GM13977 (cell line): ENCODE measurements at regions not wholly inside any gene's neighbourhood (a gene's known extent, or its start where the extent isn't known, plus 50 kb on each side); places are given as distances from the start of the nearest gene placed in this dataset.

ENCODE experiments used
- DNase-seq: peaks from one replicate; pipeline ENCODE4 v3.0.0; 2012; ENCODE audit warnings: low spot score
- in situ Hi-C: fragments of 300-500 bp; cut with MboI; formaldehyde crosslinking; loops from one replicate; pipeline ENCODE4 v1.12.0; 2022; ENCODE audit warnings: low sequenced_read_pairs, low pct_unique_long_range_greater_than_20kb, mixed read lengths, inconsistent platforms; ENCODE audit not compliant: unreplicated experiment
- TF ChIP-seq, protein P1 (sequence below): IDR thresholded peaks from 2 replicates; pipeline ENCODE4 v1.5.1; 2012; ENCODE audit warnings: mild to moderate bottlenecking, control low read depth; ENCODE audit not compliant: insufficient read depth; ENCODE audit errors: extremely low read depth, missing control alignments

DNA sequence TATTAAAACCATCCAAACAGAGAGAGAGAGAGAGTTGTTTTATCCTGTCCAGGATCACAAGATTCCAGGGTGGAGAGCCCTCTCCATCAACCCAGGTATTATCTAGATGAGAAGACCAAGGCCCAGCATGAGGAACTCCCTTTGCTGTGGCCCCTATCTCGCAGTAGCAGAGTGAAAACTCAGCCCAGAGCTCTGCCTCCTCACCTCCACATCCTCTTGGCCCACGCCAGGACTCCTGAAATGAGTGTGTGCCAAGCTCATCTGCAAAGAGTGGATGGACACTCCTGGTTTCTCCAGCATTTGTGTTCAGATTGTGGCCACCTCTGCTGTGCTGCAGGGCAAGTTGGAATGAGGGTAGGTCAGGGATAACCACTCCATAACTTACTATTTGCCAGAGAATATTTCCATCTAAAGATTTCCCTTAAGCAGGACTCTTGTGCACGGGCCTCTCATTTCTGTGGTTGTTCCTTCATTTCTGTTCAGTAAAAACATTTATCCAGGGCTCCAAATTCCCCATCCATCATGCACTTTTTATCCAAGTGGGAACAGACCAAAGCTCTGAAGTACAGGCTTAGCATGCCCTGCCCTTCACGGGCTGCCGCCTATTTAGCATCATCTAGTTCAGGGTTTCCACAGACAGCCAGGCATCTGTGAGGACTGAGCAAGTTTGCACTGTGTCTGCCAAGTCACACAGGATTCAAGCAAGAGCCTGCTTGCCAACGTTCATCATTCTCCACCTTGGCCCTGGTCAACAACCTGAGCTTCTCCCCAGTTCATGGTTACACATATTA lies 583.2 kb upstream of the ID2 start:
- TF ChIP-seq, protein P1, sequence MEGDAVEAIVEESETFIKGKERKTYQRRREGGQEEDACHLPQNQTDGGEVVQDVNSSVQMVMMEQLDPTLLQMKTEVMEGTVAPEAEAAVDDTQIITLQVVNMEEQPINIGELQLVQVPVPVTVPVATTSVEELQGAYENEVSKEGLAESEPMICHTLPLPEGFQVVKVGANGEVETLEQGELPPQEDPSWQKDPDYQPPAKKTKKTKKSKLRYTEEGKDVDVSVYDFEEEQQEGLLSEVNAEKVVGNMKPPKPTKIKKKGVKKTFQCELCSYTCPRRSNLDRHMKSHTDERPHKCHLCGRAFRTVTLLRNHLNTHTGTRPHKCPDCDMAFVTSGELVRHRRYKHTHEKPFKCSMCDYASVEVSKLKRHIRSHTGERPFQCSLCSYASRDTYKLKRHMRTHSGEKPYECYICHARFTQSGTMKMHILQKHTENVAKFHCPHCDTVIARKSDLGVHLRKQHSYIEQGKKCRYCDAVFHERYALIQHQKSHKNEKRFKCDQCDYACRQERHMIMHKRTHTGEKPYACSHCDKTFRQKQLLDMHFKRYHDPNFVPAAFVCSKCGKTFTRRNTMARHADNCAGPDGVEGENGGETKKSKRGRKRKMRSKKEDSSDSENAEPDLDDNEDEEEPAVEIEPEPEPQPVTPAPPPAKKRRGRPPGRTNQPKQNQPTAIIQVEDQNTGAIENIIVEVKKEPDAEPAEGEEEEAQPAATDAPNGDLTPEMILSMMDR = no peak
- in situ Hi-C loops = no loop called here
- no peak for DNase-seq

DNA sequence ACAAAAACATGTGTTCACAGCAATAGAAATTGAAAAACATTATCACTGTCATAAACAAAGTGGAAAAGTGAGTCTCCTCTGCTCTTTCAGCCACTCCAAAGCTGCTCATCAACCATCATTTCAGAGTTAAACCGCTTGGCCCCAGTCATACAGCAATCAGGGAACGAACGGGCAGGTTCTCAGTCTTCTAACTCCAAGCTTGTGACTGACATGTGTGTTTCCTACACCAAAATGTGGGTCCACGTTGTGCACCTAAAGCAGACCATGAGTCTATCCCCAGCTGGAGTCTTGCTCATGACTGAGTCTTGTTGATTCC lies 582.6 kb upstream of the ID2 start:
- in situ Hi-C loops = no loop called here

DNA sequence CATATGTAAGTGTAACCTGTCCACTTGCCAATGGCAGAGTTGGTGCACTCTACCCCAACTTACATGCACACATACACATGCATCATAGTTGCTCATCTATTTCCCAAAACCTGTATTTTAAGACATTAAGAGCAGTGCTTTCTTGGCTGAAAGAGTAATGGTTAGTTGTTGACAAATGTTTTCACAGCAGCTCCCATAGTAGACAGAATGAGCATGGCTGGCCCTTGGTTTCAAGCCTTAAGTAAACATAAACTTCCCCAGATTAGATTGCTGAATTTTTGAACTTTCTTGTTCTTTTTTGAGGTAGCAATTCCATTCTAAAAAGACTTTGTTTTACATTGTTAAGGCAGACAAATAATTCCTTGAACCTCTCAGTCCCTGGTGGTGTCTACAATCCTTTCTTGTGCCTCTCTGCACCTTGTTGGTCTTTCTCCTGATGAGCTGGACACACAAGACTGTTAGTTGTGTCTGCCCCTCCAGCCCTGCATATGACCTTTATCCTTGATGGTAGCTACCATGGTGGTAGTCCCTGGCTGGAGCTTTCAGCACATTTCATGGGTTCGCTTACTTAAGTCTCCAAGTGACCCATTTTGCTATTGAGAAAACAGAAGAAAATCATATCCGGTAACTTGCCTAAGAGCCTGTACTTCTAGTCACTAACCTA lies 580.1 kb upstream of the ID2 start:
- TF ChIP-seq, protein P1 = no peak
- DNase-seq = no peak
- in situ Hi-C loops = no loop called here

More for the DNA sequence above, 582.6 kb upstream of the ID2 start:
- TF ChIP-seq, protein P1 = no peak
- no peak for DNase-seq

DNA sequence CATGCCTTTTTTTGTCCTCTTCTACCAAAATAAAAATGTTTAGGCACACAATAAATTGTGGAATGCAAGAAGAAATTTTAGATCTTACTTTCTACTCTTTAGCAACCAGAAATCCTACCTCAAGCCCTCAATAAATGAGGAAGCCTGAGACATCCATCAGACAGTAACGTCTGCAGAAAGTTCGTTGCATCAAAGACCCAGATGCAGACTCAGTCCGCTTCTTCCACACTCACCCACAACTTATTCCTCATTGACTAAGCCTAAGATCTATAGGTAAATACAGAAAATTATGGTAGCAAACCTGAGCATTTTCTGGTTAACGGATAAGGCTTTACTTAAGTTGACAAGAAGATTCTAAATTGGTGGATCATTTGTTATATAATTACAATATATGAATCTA lies 579.4 kb upstream of the ID2 start:
- DNase-seq = no peak
- TF ChIP-seq, protein P1 = no peak
- in situ Hi-C loops = no loop called here

DNA sequence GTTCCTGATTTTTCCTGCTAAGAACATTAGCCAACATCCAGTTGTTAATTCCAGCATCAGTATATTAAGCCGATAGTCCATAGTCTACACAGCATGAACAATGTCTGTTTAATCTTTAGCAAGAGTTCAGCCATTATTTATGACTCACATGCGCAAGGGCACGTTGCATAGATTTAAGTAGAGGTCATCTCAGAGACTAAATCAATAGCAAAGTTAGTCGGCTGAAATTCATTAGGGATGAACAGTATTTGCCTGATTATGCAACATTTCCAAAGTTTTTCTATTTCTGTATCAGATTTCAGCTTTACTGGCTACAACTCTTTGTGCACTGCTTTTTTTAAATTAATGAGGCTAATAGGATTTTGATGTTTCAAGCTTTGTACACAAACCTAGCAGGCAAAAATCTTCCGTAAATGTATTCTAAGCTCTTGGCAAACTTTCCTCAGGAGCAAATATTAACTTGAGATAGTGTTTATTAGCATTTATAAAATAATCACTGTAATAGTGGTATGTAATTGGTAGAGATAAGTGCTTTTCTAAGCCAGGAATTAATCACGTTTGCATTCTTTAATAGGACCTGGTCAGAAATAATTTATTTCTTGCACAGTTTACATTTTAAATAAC lies 578.7 kb upstream of the ID2 start:
- in situ Hi-C loops = no loop called here
- no peak for DNase-seq
- TF ChIP-seq, protein P1 = no peak

DNA sequence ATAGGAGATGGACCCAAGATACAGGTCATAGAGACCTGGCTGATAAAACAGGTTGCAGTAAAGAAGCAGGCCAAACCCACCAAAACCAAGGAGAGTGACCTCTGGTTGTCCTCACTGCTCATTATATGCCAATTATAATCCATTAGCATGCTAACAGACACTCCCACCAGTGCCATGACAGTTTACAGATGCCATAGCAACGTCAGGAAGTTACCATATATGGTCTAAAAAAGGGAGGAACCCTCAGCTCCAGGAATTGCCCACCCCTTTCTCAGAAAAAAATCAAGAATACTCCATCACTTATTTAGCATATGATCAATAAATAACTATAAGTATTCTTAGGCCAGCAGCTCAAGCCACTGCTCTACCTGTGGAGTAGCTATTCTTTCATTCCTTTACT lies 574.7 kb upstream of the ID2 start:
- TF ChIP-seq, protein P1 = no peak
- in situ Hi-C loops = no loop called here
- no peak for DNase-seq
